Natural killer cell (primary cell): ENCODE measurements at regions not wholly inside any gene's neighbourhood (a gene's known extent, or its start where the extent isn't known, plus 50 kb on each side); places are given as distances from the start of the nearest gene placed in this dataset.

Source experiments
- ATAC-seq, 3 donors: fragments of 150-1000 bp in 2 of 3; fragments of 200-7000 bp in 1 of 3; cut with Tn5 transposase; 1 replicate in 1 of 3; 2 replicates in 2 of 3; pipeline ENCODE4 v1.10.0; 2021; ENCODE audit warnings: mild to moderate bottlenecking in 2 of 3, moderate library complexity in 2 of 3
- DNase-seq, 2 donors: peaks; one replicate each; pipeline versions ENCODE4 v3.0.0 to v3.0.0-alpha.2; 2013 to 2021; ENCODE audit warnings: mixed read lengths in 1 of 2
- H3K27ac ChIP-seq: one replicate; pipeline ENCODE4 v1.5.1; 2013; ENCODE audit warnings: mild to moderate bottlenecking, low read length
- H3K27me3 ChIP-seq: one replicate; pipeline ENCODE4 v1.6.1; 2013; ENCODE audit warnings: low read length; ENCODE audit not compliant: control insufficient read depth, insufficient read depth
- H3K36me3 ChIP-seq: one replicate; pipeline ENCODE4 v1.6.1; 2013; ENCODE audit warnings: low read length; ENCODE audit not compliant: control insufficient read depth, insufficient read depth
- H3K4me1 ChIP-seq: one replicate; pipeline ENCODE4 v1.6.1; 2013; ENCODE audit warnings: low read length; ENCODE audit not compliant: control insufficient read depth, insufficient read depth
- H3K4me3 ChIP-seq: one replicate; pipeline ENCODE4 v1.5.1; 2013; ENCODE audit warnings: low read length
- H3K9me3 ChIP-seq: one replicate; pipeline ENCODE4 v1.6.1; 2013; ENCODE audit warnings: low read length; ENCODE audit not compliant: control insufficient read depth, insufficient read depth
- H3K27ac Mint-ChIP-seq, 2 donors: one replicate each; pipeline ENCODE4 v1.8.0; 2022; ENCODE audit warnings: mild to moderate bottlenecking in 2 of 2, mixed read lengths in 2 of 2, moderate library complexity in 1 of 2
- H3K27me3 Mint-ChIP-seq, 2 donors: one replicate each; pipeline ENCODE4 v1.8.0; 2022; ENCODE audit warnings: low read depth in 2 of 2, mixed read lengths in 2 of 2
- H3K36me3 Mint-ChIP-seq: one replicate; pipeline ENCODE4 v1.8.0; 2022; ENCODE audit warnings: mixed read lengths
- H3K4me1 Mint-ChIP-seq, 2 donors: one replicate each; pipeline ENCODE4 v1.8.0; 2022; ENCODE audit warnings: mixed read lengths in 2 of 2
- H3K4me3 Mint-ChIP-seq: one replicate; pipeline ENCODE4 v1.8.0; 2022; ENCODE audit warnings: mild to moderate bottlenecking, moderate library complexity, mixed read lengths
- H3K9me3 Mint-ChIP-seq, 2 donors: one replicate each; pipeline ENCODE4 v1.8.0; 2022; ENCODE audit warnings: mixed read lengths in 2 of 2
- WGBS: methylation state at CpG from one replicate; pipeline ENCODE4 v1.1.7; 2013; ENCODE audit warnings: missing lambda C conversion rate; ENCODE audit not compliant: insufficient coverage; 5-methylcytosine and 5-hydroxymethylcytosine counted together
- intact Hi-C: fragments of 100-400 bp; cut with micrococcal nuclease; formaldehyde crosslinking; loops from one replicate; pipeline ENCODE4 v1.14.2; 2022
- TF ChIP-seq, protein P1 (sequence below): fragments of 200-600 bp; IDR thresholded peaks from one replicate; pipeline ENCODE4 v1.8.0; 2022; ENCODE audit warnings: antibody characterized with exemption

GRCh38 chr16:60225541-60225940, 1491.4 kb upstream of the GOT2 start:
- no peak overlapping the region for H3K4me3 ChIP-seq
- Mint-ChIP-seq H3K4me1 (no peaks in the 10 kb centered on the region), H3K27me3 (no peaks in the 10 kb centered on the region), H3K4me3 (no peak overlapping the region), H3K9me3 (peaks cover 7 to 12% of the 10 kb centered on the region in 2 donors), H3K27ac (no peak overlapping the region), H3K36me3 (no peaks in the 10 kb centered on the region)
- no peaks in the 10 kb centered on the region for H3K9me3 ChIP-seq
- no peak overlapping the region for H3K27ac ChIP-seq
- intact Hi-C loops = no loop called here
- WGBS = no CpG with 5 or more reads among the region's 2 CpGs
- no peaks in the 10 kb centered on the region for H3K27me3 ChIP-seq
- H3K36me3 ChIP-seq = no peaks in the 10 kb centered on the region
- ATAC-seq (no peak), DNase-seq (no peak)
- TF ChIP-seq, protein P1, sequence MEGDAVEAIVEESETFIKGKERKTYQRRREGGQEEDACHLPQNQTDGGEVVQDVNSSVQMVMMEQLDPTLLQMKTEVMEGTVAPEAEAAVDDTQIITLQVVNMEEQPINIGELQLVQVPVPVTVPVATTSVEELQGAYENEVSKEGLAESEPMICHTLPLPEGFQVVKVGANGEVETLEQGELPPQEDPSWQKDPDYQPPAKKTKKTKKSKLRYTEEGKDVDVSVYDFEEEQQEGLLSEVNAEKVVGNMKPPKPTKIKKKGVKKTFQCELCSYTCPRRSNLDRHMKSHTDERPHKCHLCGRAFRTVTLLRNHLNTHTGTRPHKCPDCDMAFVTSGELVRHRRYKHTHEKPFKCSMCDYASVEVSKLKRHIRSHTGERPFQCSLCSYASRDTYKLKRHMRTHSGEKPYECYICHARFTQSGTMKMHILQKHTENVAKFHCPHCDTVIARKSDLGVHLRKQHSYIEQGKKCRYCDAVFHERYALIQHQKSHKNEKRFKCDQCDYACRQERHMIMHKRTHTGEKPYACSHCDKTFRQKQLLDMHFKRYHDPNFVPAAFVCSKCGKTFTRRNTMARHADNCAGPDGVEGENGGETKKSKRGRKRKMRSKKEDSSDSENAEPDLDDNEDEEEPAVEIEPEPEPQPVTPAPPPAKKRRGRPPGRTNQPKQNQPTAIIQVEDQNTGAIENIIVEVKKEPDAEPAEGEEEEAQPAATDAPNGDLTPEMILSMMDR = no peak
- H3K4me1 ChIP-seq = no peaks in the 10 kb centered on the region

- ATAC-seq = no peak
- H3K27me3 Mint-ChIP-seq = no peaks in the 10 kb centered on the region
- H3K27ac Mint-ChIP-seq = no peak overlapping the region
- intact Hi-C loops = no loop called here
- DNase-seq = no peak
- Histone ChIP-seq H3K4me3 (no peak overlapping the region), H3K4me1 (no peaks in the 10 kb centered on the region), H3K9me3 (no peaks in the 10 kb centered on the region), H3K27me3 (no peaks in the 10 kb centered on the region), H3K27ac (no peak overlapping the region), H3K36me3 (no peaks in the 10 kb centered on the region)
- no peak overlapping the region for H3K4me3 Mint-ChIP-seq
- WGBS = 77% methylated on average over 7 of the region's 7 CpGs
- TF ChIP-seq, protein P1 = no peak
- H3K4me1 Mint-ChIP-seq = no peaks in the 10 kb centered on the region
- peaks cover 3 to 9% of the 10 kb centered on the region in 2 donors for H3K9me3 Mint-ChIP-seq
- peaks cover 7% of the 10 kb centered on the region for H3K36me3 Mint-ChIP-seq
These were observed 1483.7 kb upstream of the GOT2 start for GRCh38 chr16:60217787-60218186.

- TF ChIP-seq, protein P1 = no peak
- no peak for ATAC-seq
- Mint-ChIP-seq H3K27me3 (no peaks in the 10 kb centered on the region), H3K9me3 (peaks cover 7 to 15% of the 10 kb centered on the region in 2 donors), H3K4me3 (no peak overlapping the region), H3K36me3 (peaks cover 7% of the 10 kb centered on the region), H3K4me1 (no peaks in the 10 kb centered on the region), H3K27ac (no peak overlapping the region)
- Histone ChIP-seq H3K4me1 (no peaks in the 10 kb centered on the region), H3K27ac (no peak overlapping the region), H3K36me3 (no peaks in the 10 kb centered on the region), H3K4me3 (no peak overlapping the region), H3K9me3 (no peaks in the 10 kb centered on the region), H3K27me3 (no peaks in the 10 kb centered on the region)
- 83% methylated on average over 1 of the region's 1 CpG for WGBS
- intact Hi-C loops = no loop called here
- DNase-seq = no peak
These were observed 1480.2 kb upstream of the GOT2 start for GRCh38 chr16:60214311-60214710.

- TF ChIP-seq, protein P1 = no peak
- DNase-seq (no peak), ATAC-seq (no peak)
- Histone ChIP-seq H3K9me3 (no peaks in the 10 kb centered on the region), H3K27me3 (no peaks in the 10 kb centered on the region), H3K4me1 (no peaks in the 10 kb centered on the region), H3K36me3 (no peaks in the 10 kb centered on the region), H3K27ac (no peak overlapping the region), H3K4me3 (no peak overlapping the region)
- Mint-ChIP-seq H3K27me3 (no peaks in the 10 kb centered on the region), H3K4me3 (no peak overlapping the region), H3K9me3 (peaks cover 6 to 8% of the 10 kb centered on the region in 2 donors), H3K36me3 (no peaks in the 10 kb centered on the region), H3K4me1 (no peaks in the 10 kb centered on the region), H3K27ac (no peak overlapping the region)
- 100% methylated on average over 2 of the region's 2 CpGs for WGBS
- intact Hi-C loops = no loop called here
These were observed 1472.4 kb upstream of the GOT2 start for GRCh38 chr16:60206516-60206915.
